HG03520 (cell line): ENCODE measurements at regions not wholly inside any gene's neighbourhood (a gene's known extent, or its start where the extent isn't known, plus 50 kb on each side); places are given as distances from the start of the nearest gene placed in this dataset.
"Not testable (repeated sequence)": the region's sequence is repeated elsewhere in the genome, so short reads cannot be mapped to it uniquely, and the experiment has no call there.

Experiments
- ATAC-seq: cut with Tn5 transposase; IDR thresholded peaks from one replicate; pipeline ENCODE4 v1.9.1; 2021; ENCODE audit warnings: mild to moderate bottlenecking, moderate library complexity; ENCODE audit not compliant: unreplicated experiment

- no peak for ATAC-seq
These were observed 349.5 kb downstream of the PRR16 start for GRCh38 chr5:120813551-120813950.

- ATAC-seq = no peak
These were observed 353.2 kb downstream of the PRR16 start for GRCh38 chr5:120817044-120817985.

GRCh38 chr5:120818128-120818527 is 354.0 kb downstream of the PRR16 start:
- ATAC-seq = no peak

- ATAC-seq = no peak
These were observed 359.2 kb downstream of the PRR16 start for GRCh38 chr5:120823328-120823727.

- ATAC-seq = not testable (repeated sequence)
These were observed 367.5 kb downstream of the PRR16 start for GRCh38 chr5:120831646-120832045.

DNA sequence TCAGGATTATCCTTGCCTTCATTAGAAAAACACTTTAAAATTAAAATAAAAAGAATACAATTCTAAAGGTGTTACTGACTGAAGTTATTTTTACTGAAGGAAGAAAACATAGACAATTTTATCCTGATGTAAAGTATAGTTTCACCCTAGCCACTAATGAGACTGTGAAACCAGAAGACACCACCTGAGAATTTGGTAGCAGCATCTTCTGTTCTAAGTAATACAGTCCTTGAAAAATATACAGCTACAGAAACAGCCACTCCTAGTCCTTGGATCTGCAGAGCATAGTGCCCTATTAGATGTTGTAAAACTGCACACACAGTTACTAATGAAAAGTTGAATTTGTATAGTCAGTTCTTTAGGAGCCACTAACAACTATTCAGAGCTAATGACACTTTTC is 377.7 kb downstream of the PRR16 start:
- no peak for ATAC-seq

DNA sequence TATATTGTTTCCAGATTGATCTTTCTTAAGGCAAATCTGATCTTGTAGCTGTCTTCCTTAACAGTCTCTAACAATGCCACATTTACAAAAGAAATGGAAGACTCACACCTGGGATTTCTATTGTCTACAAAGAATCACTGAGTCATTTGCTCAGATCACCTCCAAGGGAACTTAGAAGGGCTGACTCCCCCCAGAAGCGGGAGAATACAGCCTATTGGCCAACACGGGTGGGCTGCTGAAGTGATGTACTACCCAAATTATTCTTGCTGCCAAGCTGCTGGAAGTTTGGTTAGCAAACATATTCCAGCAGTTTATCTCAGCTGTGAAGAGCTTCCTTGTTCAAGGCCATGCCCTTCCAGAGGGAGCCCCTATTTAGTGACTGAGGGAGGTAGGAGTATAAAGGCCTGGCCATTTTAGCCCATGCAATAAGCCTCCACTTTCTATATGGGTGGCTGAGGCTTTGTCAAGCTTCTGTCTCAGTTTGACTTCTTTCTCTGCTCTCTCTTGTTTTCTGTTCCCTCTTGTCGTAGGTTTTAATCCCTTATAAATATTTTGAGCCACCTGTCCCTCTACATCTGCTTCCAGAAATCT is 379.4 kb downstream of the PRR16 start:
- ATAC-seq = no peak

DNA sequence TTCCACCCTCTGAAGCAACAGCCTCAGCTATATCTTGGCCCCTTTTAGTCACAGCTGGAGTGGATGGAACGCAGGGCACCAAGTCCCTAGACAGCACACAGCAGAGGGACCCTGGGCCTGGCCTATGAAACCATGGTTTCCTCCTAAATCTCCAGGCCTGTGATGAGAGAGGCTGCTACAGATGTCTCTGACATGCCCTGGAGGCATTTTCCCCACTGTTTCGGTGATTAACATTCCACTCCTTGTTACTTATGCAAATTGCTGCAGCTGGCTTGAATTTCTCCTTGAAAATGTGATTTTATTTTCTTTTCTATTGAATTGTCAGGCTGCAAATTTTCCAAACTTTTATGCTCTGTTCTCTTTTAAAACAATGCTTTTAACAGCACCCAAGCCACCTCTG is 384.8 kb downstream of the PRR16 start:
- no peak for ATAC-seq

DNA sequence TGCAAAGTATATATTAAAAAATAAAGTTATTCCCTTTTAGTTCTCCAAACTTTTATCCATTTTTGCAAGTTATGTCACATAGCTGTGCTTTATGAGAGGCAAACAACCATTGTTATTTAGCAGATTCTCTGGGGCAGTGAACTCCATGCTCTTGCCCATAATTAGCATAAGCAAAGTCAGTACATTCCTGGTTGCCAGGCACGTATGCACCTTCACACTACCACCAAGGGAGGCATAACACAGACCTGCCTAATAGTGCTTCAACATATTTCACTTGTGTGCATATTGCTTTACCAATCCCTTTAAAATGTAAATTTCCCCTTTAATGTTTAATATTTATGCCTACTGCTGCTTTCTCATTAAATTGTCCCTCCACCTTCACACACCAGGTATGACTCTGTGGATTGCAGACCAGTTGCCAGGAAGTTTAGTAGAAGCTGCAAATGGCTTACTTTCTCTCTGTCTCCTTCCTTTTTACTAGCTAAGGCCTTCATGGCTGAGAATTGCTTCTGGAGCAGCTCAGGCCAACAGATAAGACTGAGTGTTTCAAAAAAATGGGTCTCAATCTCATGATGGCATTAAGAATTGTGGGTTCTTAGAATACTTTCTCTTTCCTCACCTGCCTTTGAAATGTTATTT is 388.2 kb downstream of the PRR16 start:
- ATAC-seq = no peak

GRCh38 chr5:120866997-120867396 is 402.9 kb downstream of the PRR16 start:
- no peak for ATAC-seq

GRCh38 chr5:120869831-120870230 is 405.7 kb downstream of the PRR16 start:
- no peak for ATAC-seq

GRCh38 chr5:120872297-120872696 is 408.2 kb downstream of the PRR16 start:
- ATAC-seq = no peak

DNA sequence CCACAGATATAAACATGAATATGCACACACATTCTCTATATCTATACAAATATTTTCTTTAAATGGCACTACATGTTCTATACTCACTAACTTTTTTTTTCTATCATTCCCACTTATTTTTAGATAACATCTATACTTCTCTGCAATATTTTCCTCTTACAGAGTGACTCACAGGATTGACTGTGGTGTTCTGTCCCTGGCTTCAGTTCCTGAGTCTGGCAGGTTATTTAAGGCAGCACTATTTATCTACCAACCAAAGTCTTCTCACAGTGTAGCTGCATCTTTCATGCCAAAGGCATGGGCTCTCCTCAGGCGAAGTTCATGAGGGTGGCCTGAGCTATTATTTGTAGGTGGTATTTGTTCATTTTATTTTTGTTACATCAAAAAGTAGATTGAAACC is 409.0 kb downstream of the PRR16 start:
- no peak for ATAC-seq

GRCh38 chr5:120874081-120874862 is 410.2 kb downstream of the PRR16 start:
- no peak for ATAC-seq

DNA sequence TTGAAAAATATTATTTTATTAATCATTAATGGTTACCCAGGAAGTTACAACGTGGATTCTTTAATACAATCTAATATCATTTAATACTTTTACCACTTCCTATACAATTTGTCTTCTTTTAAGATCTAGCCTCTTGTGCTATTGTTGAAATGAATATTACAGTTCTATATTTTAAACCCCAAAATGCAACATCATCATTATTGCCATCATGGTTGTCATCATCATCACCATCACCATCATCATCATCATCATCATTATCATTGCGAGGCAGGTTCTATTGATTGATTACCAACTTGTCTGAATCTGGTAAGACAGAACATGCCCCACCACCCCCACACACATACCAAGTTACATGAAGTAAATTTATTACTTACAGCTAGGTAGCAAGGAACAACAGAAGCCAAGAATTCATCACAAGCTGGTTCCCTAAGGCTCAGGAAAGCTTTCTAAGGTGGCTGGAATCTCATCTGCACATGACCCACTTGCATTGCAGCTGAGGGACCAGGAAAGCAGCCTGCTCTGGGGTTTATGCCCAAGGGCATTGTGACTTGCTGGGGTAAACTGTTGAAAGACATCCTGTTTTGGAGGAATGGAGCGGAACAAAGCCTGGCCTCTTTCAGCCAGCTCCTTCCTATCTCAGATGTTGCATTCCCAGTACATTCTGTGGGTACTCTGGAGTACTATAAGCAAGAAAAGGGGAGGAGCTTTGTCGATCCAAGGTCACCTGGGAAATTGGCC is 418.1 kb downstream of the PRR16 start:
- ATAC-seq = no peak

GRCh38 chr5:120886351-120886860 is 422.3 kb downstream of the PRR16 start:
- ATAC-seq = no peak

DNA sequence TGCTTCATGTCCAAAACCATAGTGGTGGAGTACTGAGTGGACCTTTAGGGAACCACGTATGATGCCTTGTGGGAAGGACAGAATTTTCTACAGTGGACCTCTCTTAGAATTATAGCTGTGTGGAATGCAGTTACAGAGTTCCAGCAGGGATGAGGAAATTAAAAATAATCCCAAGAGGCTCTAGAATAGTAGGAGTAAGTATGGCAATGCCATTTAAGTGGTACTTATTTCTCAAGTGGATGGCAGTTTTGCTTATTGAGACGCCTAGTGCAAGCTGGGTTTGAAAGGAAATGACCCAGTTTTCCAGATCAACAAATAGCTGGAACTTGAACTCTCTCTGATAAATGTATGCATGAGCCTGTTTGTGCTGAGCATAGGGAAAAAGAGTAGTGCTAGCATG is 431.6 kb downstream of the PRR16 start:
- no peak for ATAC-seq

GRCh38 chr5:120901199-120901598 is 437.1 kb downstream of the PRR16 start:
- no peak for ATAC-seq

- ATAC-seq = no peak
These were observed 443.9 kb downstream of the PRR16 start for GRCh38 chr5:120907953-120908352.

- no peak for ATAC-seq
These were observed 446.5 kb downstream of the PRR16 start for GRCh38 chr5:120910629-120911028.
